Keratinocyte (primary cell): ENCODE measurements at regions not wholly inside any gene's neighbourhood (a gene's known extent, or its start where the extent isn't known, plus 50 kb on each side); places are given as distances from the start of the nearest gene placed in this dataset.

Experiments
- DNase-seq: peaks from one replicate; pipeline ENCODE4 v3.0.0-alpha.2; 2011; ENCODE audit warnings: low read depth, missing footprints, low spot score
- FAIRE-seq: peaks from 2 replicates; lab custom pipeline; 2011; peaks lifted over from hg19 to GRCh38; lab: Jason Lieb, UNC
- H2AFZ ChIP-seq: 2 replicates; pipeline ENCODE4 v1.6.0; 2012; ENCODE audit warnings: low read length, control low read depth, inconsistent platforms; ENCODE audit not compliant: control insufficient read depth
- H3K27ac ChIP-seq: 2 replicates; pipeline ENCODE4 v1.5.1; 2011; ENCODE audit warnings: low read length; ENCODE audit not compliant: control insufficient read depth, insufficient read depth
- H3K27me3 ChIP-seq: 3 replicates; pipeline ENCODE4 v1.6.0; 2011; ENCODE audit warnings: low read length; ENCODE audit not compliant: control insufficient read depth, insufficient read depth; ENCODE audit errors: extremely low read depth
- H3K36me3 ChIP-seq, 2 experiments: 2 replicates in 1 of 2; 3 replicates in 1 of 2; pipeline ENCODE4 v1.5.1; 2011; ENCODE audit warnings: low read length in 2 of 2, mild to moderate bottlenecking in 1 of 2; ENCODE audit not compliant: control insufficient read depth in 2 of 2, insufficient read depth in 2 of 2; ENCODE audit errors: extremely low read depth in 1 of 2
- H3K4me1 ChIP-seq: 3 replicates; pipeline ENCODE4 v1.5.1; 2011; ENCODE audit warnings: low read length; ENCODE audit not compliant: control insufficient read depth, insufficient read depth; ENCODE audit errors: extremely low read depth
- H3K4me2 ChIP-seq: 3 replicates; pipeline ENCODE4 v1.6.0; 2011; ENCODE audit warnings: low read depth, low read length; ENCODE audit not compliant: control insufficient read depth, insufficient read depth; ENCODE audit errors: extremely low read depth
- H3K4me3 ChIP-seq, 3 experiments: fragments of 200-600 bp in 1 of 3; sonication (generic) in 1 of 3; 2 replicates in 2 of 3; 3 replicates in 1 of 3; pipeline ENCODE4 v1.5.1; 2011 to 2016; ENCODE audit warnings: low read length in 3 of 3, mild to moderate bottlenecking in 3 of 3, control low read depth in 2 of 3, inconsistent platforms in 1 of 3, low read depth in 1 of 3, mixed read lengths in 1 of 3, mixed run types in 1 of 3, moderate library complexity in 1 of 3; ENCODE audit not compliant: control insufficient read depth in 2 of 3, insufficient read depth in 2 of 3; ENCODE audit errors: extremely low read depth in 1 of 3
- H3K79me2 ChIP-seq: 2 replicates; pipeline ENCODE4 v1.6.0; 2012; ENCODE audit warnings: low read length; ENCODE audit not compliant: control insufficient read depth, insufficient read depth
- H3K9ac ChIP-seq: 3 replicates; pipeline ENCODE4 v1.6.0; 2011; ENCODE audit warnings: low read length; ENCODE audit not compliant: control insufficient read depth, insufficient read depth; ENCODE audit errors: extremely low read depth
- H3K9me1 ChIP-seq: 3 replicates; pipeline ENCODE4 v1.6.0; 2011; ENCODE audit warnings: low read length; ENCODE audit not compliant: control insufficient read depth, insufficient read depth; ENCODE audit errors: extremely low read depth
- H3K9me3 ChIP-seq: 2 replicates; pipeline ENCODE4 v1.5.1; 2012; ENCODE audit warnings: low read depth, low read length; ENCODE audit not compliant: control insufficient read depth
- H4K20me1 ChIP-seq: 3 replicates; pipeline ENCODE4 v1.6.0; 2011; ENCODE audit warnings: low read length; ENCODE audit not compliant: control insufficient read depth, insufficient read depth; ENCODE audit errors: extremely low read depth
- CTCF ChIP-seq, 3 experiments: IDR thresholded peaks in 1 of 3; conservative IDR thresholded peaks in 1 of 3; optimal IDR thresholded peaks in 1 of 3; 2 replicates in 2 of 3; 3 replicates in 1 of 3; pipeline versions ENCODE3 to v1.5.1; 2011; ENCODE audit warnings: low read length in 3 of 3, mild to moderate bottlenecking in 3 of 3, moderate library complexity in 2 of 3, control low read depth in 1 of 3, inconsistent platforms in 1 of 3; ENCODE audit not compliant: insufficient read depth in 2 of 3; ENCODE audit errors: extremely low read depth in 1 of 3
- EZH2 ChIP-seq: IDR thresholded peaks from one replicate; pipeline ENCODE4 v1.6.1; 2012; ENCODE audit warnings: inconsistent platforms, mild to moderate bottlenecking, low read length, moderate library complexity
- dilution Hi-C: fragments of 300-500 bp; cut with MboI; formaldehyde crosslinking; loops from one replicate; pipeline ENCODE4 v1.7.0; 2020; ENCODE audit warnings: low sequenced_read_pairs; ENCODE audit not compliant: extremely low pct_ligation_motif_present

GRCh38 chr10:2262333-2262732 is 525.0 kb upstream of the ADARB2 start:
- no peak for FAIRE-seq
- Histone ChIP-seq H3K36me3 (no peaks in the 10 kb centered on the region), H3K9me3 (no peaks in the 10 kb centered on the region), H3K79me2 (no peaks in the 10 kb centered on the region), H3K9ac (no peak overlapping the region), H3K4me3 (no peak overlapping the region), H3K27ac (no peak overlapping the region), H2AFZ (no peak overlapping the region), H3K4me2 (no peak overlapping the region), H3K9me1 (no peaks in the 10 kb centered on the region), H4K20me1 (no peaks in the 10 kb centered on the region), H3K4me1 (no peaks in the 10 kb centered on the region), H3K27me3 (no peaks in the 10 kb centered on the region)
- dilution Hi-C loops, result no loop called here
- no peak for DNase-seq
- no peak for TF ChIP-seq CTCF (optimal IDR thresholded peaks at IDR 0.05 in 1 of 3, IDR thresholded peaks at IDR 0.05 in 1 of 3, conservative IDR thresholded peaks at IDR 0.05 in 1 of 3; ENCODE audit: extremely low read depth in 1 of 3, insufficient read depth in 2 of 3, low read length in 3 of 3)
- no peak for TF ChIP-seq EZH2

GRCh38 chr10:2256241-2256640 is 518.9 kb upstream of the ADARB2 start:
- FAIRE-seq, result no peak
- Histone ChIP-seq H3K36me3 (no peaks in the 10 kb centered on the region), H3K79me2 (no peaks in the 10 kb centered on the region), H3K4me3 (no peak overlapping the region), H3K9ac (no peak overlapping the region), H3K9me3 (no peaks in the 10 kb centered on the region), H4K20me1 (no peaks in the 10 kb centered on the region), H3K4me2 (no peak overlapping the region), H3K9me1 (no peaks in the 10 kb centered on the region), H2AFZ (no peak overlapping the region), H3K27ac (no peak overlapping the region), H3K27me3 (no peaks in the 10 kb centered on the region), H3K4me1 (no peaks in the 10 kb centered on the region)
- TF ChIP-seq EZH2, result no peak
- no peak for TF ChIP-seq CTCF (optimal IDR thresholded peaks at IDR 0.05 in 1 of 3, IDR thresholded peaks at IDR 0.05 in 1 of 3, conservative IDR thresholded peaks at IDR 0.05 in 1 of 3; ENCODE audit: extremely low read depth in 1 of 3, insufficient read depth in 2 of 3, low read length in 3 of 3)
- DNase-seq, result no peak
- dilution Hi-C loops, result no loop called here
